ENCODE measurements at regions not wholly inside any gene's neighbourhood (a gene's known extent, or its start where the extent isn't known, plus 50 kb on each side); places are given as distances from the start of the nearest gene placed in this dataset.

GRCh38 chr1:115906627-115907026 lies 65.7 kb upstream of the NHLH2 start:
- no peaks in the 10 kb centered on the region for H3K9me3 Mint-ChIP-seq
- H3K27me3 ChIP-seq (ENCODE audit: control insufficient read depth, insufficient read depth, low read length, poor library complexity, severe bottlenecking): no peaks in the 10 kb centered on the region
- H3K4me3 ChIP-seq (ENCODE audit: low read length): no peak overlapping the region
- no peaks in the 10 kb centered on the region for H3K4me1 ChIP-seq (ENCODE audit: control insufficient read depth, insufficient read depth, low read length)
- H3K9ac ChIP-seq (ENCODE audit: extremely low read depth, low read length, poor library complexity, severe bottlenecking): no peak overlapping the region
- DNase-seq: no peak
- no peak overlapping the region for H3K27ac Mint-ChIP-seq
- H3K36me3 ChIP-seq (ENCODE audit: control insufficient read depth, insufficient read depth, low read length): no peaks in the 10 kb centered on the region
- H3K4me1 Mint-ChIP-seq: peaks cover 34% of the 10 kb centered on the region
- no peak for TF ChIP-seq CTCF (conservative IDR thresholded peaks at IDR 0.05)
- no peaks in the 10 kb centered on the region for H3K27me3 Mint-ChIP-seq (ENCODE audit: insufficient read depth)
- WGBS, 2 experiments (ENCODE audit: insufficient coverage in 1 of 2, insufficient read length in 1 of 2): 95% methylated on average over 1 of the region's 1 CpG; no CpG with 5 or more reads in 1 of the 2 experiments
- H3K9me3 ChIP-seq (ENCODE audit: control insufficient read depth, low read length): peaks cover 5% of the 10 kb centered on the region
- no peaks in the 10 kb centered on the region for H3K36me3 Mint-ChIP-seq (ENCODE audit: low read depth)
- H3K27ac ChIP-seq (ENCODE audit: low read depth, low read length): no peak overlapping the region
- H3K4me3 Mint-ChIP-seq: no peak overlapping the region

DNA sequence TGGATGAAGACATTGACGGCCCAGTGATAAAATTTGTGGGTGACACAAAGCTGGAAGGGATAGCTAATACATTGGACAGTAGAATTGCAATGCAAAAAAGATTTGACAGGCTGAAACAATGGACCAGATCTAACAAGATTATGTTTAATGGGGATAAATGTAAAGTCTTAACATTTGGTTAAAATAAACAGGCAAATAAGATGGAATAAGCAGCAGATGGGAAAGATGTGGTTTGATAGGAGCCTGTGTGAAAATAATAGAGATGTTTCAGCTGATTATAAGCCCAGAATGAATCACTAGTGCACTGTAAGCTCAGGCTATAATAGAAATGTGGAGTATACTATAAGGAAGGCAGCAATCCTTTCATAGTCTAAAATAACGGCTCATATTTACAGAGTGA lies 66.2 kb upstream of the NHLH2 start:
- WGBS, 2 experiments (ENCODE audit: insufficient coverage in 1 of 2, insufficient read length in 1 of 2): 93 to 94% methylated on average over 2 of the region's 2 CpGs
- Histone ChIP-seq H3K27me3 (ENCODE audit: control insufficient read depth, insufficient read depth, low read length, poor library complexity, severe bottlenecking) (no peaks in the 10 kb centered on the region), H3K4me3 (ENCODE audit: low read length) (no peak overlapping the region), H3K36me3 (ENCODE audit: control insufficient read depth, insufficient read depth, low read length) (no peaks in the 10 kb centered on the region), H3K4me1 (ENCODE audit: control insufficient read depth, insufficient read depth, low read length) (no peaks in the 10 kb centered on the region), H3K9me3 (ENCODE audit: control insufficient read depth, low read length) (peaks cover 9% of the 10 kb centered on the region), H3K9ac (ENCODE audit: extremely low read depth, low read length, poor library complexity, severe bottlenecking) (no peak overlapping the region), H3K27ac (ENCODE audit: low read depth, low read length) (no peak overlapping the region)
- no peak for DNase-seq
- Mint-ChIP-seq H3K4me1 (peaks cover 38% of the 10 kb centered on the region), H3K36me3 (ENCODE audit: low read depth) (no peaks in the 10 kb centered on the region), H3K27ac (no peak overlapping the region), H3K4me3 (no peak overlapping the region), H3K9me3 (peaks cover 3% of the 10 kb centered on the region), H3K27me3 (ENCODE audit: insufficient read depth) (no peaks in the 10 kb centered on the region)
- TF ChIP-seq CTCF (conservative IDR thresholded peaks at IDR 0.05): no peak

DNA sequence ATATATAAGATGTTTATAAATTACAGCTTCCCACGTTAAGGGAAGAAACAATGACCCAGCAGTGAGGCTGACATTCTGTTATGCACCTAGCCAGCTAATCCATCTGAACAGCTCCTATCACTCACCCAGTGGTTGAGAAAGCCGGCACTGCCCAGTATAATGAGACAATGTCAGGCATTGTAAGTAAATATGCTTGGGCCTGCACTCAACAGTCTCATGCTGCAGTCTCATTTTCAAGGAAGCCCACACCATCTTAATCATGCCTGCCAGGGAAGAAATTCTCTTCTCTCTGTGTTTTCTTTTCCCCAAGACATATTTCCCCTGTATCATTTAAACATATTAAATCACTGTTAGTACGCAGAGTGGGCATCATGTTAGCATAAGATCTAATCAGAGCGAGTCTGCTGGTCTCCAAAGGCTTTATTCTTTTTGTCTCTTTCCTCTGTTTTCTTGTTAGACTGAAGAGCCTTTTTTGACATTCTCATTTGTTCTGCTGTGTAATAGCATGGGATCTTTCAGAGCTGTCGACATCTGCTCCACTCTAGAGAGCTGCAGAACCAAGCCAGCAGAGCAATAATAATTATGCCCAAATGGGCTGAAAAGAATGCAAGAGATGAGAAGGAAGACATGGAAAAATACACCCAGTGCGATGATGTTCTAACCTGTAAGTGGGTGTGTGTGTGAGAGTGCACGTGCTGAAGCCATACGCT lies 67.6 kb upstream of the SLC22A15 start:
- Mint-ChIP-seq H3K36me3 (ENCODE audit: low read depth) (no peaks in the 10 kb centered on the region), H3K27me3 (ENCODE audit: insufficient read depth) (peaks cover 11% of the 10 kb centered on the region), H3K27ac (no peak overlapping the region), H3K4me3 (no peak overlapping the region), H3K4me1 (peaks cover 50% of the 10 kb centered on the region), H3K9me3 (peaks cover 3% of the 10 kb centered on the region)
- peak overlapping the region; percentile 54 for H3K27ac ChIP-seq (ENCODE audit: low read depth, low read length)
- no peak for TF ChIP-seq CTCF (conservative IDR thresholded peaks at IDR 0.05)
- no peaks in the 10 kb centered on the region for H3K4me1 ChIP-seq (ENCODE audit: control insufficient read depth, insufficient read depth, low read length)
- DNase-seq: no peak
- H3K9me3 ChIP-seq (ENCODE audit: control insufficient read depth, low read length): peaks cover 9% of the 10 kb centered on the region
- H3K9ac ChIP-seq (ENCODE audit: extremely low read depth, low read length, poor library complexity, severe bottlenecking): no peak overlapping the region
- H3K36me3 ChIP-seq (ENCODE audit: control insufficient read depth, insufficient read depth, low read length): no peaks in the 10 kb centered on the region
- WGBS, 2 experiments (ENCODE audit: insufficient coverage in 1 of 2, insufficient read length in 1 of 2): 85 to 90% methylated on average over 8 of the region's 8 CpGs
- no peaks in the 10 kb centered on the region for H3K27me3 ChIP-seq (ENCODE audit: control insufficient read depth, insufficient read depth, low read length, poor library complexity, severe bottlenecking)
- H3K4me3 ChIP-seq (ENCODE audit: low read length): no peak overlapping the region

All from endodermal cell (in vitro differentiated cells).